Vagina (tissue), 2 donors: ENCODE measurements at regions not wholly inside any gene's neighbourhood (a gene's known extent, or its start where the extent isn't known, plus 50 kb on each side); places are given as distances from the start of the nearest gene placed in this dataset.

Source experiments
- DNase-seq, 2 donors: peaks; one replicate each; pipeline ENCODE4 v3.0.0-alpha.2; 2017; ENCODE audit errors: extremely low spot score in 2 of 2
- H3K27ac ChIP-seq: fragments of 200-600 bp; sonication (generic); one replicate; pipeline ENCODE4 v1.5.1; 2019
- H3K27me3 ChIP-seq: fragments of 200-600 bp; sonication (generic); one replicate; pipeline ENCODE4 v1.5.1; 2019
- H3K36me3 ChIP-seq, 2 donors: fragments of 200-600 bp; sonication (generic); one replicate each; pipeline ENCODE4 v1.5.1; 2017 to 2019
- H3K4me1 ChIP-seq: fragments of 200-600 bp; sonication (generic); one replicate; pipeline ENCODE4 v1.5.1; 2019
- H3K4me3 ChIP-seq, 2 donors: fragments of 200-600 bp; sonication (generic); 1 replicate in 1 of 2; 2 replicates in 1 of 2; pipeline ENCODE4 v1.5.1; 2016 to 2019
- H3K9me3 ChIP-seq: fragments of 200-600 bp; sonication (generic); one replicate; pipeline ENCODE4 v1.5.1; 2019
- POLR2A ChIP-seq, 2 donors: fragments of 450-650 bp; IDR thresholded peaks; one replicate each; pipeline ENCODE4 v1.6.1; 2017; ENCODE audit warnings: antibody characterized with exemption in 2 of 2, mild to moderate bottlenecking in 2 of 2, moderate library complexity in 2 of 2
- POLR2AphosphoS5 ChIP-seq, 2 donors: sonication (generic); formaldehyde crosslinking; IDR thresholded peaks; one replicate each; pipeline ENCODE4 v1.9.0; 2017; ENCODE audit warnings: antibody characterized with exemption in 2 of 2, mild to moderate bottlenecking in 2 of 2, low read depth in 1 of 2; ENCODE audit not compliant: insufficient read depth in 1 of 2
- intact Hi-C: fragments of 100-400 bp; cut with DNase I; formaldehyde crosslinking; loops from one replicate; pipeline ENCODE4 v1.15.1; 2023
- TF ChIP-seq, protein P1 (sequence below), 3 experiments: fragments of 450-650 bp in 2 of 3; fragments of 200-600 bp in 1 of 3; sonication (generic) in 1 of 3; IDR thresholded peaks; one replicate each; pipeline ENCODE4 v1.5.1; 2017 to 2019; ENCODE audit warnings: antibody characterized with exemption in 3 of 3, mild to moderate bottlenecking in 2 of 3, moderate library complexity in 2 of 3

DNA sequence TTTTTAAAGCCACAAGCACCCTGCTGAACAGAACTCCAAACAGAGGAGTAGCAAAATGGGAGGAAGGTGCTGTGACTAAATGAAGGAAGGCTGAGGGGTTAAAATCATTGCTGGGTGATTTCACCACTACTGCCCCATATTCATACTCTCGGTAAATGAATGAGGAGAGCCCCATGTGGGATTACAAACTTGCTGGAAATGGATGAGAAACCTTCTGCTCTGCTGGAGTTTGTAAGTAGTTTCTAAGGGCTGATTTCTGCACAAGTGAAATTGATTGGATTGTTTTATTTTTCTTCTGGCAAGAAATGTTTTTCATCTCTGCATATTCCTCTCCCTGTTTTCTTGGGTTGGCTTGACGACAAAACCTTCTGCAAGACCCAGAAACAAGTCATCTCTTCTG lies 533.5 kb upstream of the MMS22L start:
- Histone ChIP-seq H3K9me3 (no peaks in the 10 kb centered on the region), H3K4me3 (no peak overlapping the region), H3K36me3 (no peaks in the 10 kb centered on the region), H3K4me1 (no peaks in the 10 kb centered on the region), H3K27me3 (no peaks in the 10 kb centered on the region), H3K27ac (no peak overlapping the region)
- intact Hi-C loops, result no loop called here
- TF ChIP-seq POLR2AphosphoS5 (IDR thresholded peaks at IDR 0.05; ENCODE audit: insufficient read depth in 1 of 2, low read depth in 1 of 2), result no peak
- TF ChIP-seq, protein P1, sequence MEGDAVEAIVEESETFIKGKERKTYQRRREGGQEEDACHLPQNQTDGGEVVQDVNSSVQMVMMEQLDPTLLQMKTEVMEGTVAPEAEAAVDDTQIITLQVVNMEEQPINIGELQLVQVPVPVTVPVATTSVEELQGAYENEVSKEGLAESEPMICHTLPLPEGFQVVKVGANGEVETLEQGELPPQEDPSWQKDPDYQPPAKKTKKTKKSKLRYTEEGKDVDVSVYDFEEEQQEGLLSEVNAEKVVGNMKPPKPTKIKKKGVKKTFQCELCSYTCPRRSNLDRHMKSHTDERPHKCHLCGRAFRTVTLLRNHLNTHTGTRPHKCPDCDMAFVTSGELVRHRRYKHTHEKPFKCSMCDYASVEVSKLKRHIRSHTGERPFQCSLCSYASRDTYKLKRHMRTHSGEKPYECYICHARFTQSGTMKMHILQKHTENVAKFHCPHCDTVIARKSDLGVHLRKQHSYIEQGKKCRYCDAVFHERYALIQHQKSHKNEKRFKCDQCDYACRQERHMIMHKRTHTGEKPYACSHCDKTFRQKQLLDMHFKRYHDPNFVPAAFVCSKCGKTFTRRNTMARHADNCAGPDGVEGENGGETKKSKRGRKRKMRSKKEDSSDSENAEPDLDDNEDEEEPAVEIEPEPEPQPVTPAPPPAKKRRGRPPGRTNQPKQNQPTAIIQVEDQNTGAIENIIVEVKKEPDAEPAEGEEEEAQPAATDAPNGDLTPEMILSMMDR (IDR thresholded peaks at IDR 0.05), result no peak
- no peak for TF ChIP-seq POLR2A (IDR thresholded peaks at IDR 0.05)
- no peak for DNase-seq

DNA sequence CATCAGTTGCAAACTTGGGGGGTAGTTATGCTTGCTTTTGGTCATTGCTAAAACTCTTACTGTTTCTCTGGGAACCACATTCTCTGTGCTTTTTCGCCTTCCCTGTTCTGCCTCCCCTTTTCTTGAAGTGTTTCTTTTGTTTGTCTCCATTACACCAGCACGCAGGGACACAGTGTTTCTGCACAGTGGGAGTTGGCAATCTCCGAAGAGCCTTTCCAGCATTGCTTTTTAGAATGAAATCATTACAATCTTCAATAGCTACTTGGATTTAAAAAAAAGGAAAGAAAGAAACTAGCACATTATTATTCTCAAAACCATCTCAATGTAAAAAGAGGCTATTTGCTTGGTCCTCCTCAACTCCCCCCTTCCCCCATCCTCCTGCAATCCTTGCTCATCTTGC lies 536.7 kb upstream of the MMS22L start:
- Histone ChIP-seq H3K4me1 (no peaks in the 10 kb centered on the region), H3K9me3 (no peaks in the 10 kb centered on the region), H3K4me3 (no peak overlapping the region), H3K36me3 (no peaks in the 10 kb centered on the region), H3K27me3 (no peaks in the 10 kb centered on the region), H3K27ac (no peak overlapping the region)
- intact Hi-C loops, result no loop called here
- DNase-seq, result no peak
- no peak for TF ChIP-seq POLR2A (IDR thresholded peaks at IDR 0.05)
- no peak for TF ChIP-seq POLR2AphosphoS5 (IDR thresholded peaks at IDR 0.05; ENCODE audit: insufficient read depth in 1 of 2, low read depth in 1 of 2)
- TF ChIP-seq, protein P1 (IDR thresholded peaks at IDR 0.05), result no peak

DNA sequence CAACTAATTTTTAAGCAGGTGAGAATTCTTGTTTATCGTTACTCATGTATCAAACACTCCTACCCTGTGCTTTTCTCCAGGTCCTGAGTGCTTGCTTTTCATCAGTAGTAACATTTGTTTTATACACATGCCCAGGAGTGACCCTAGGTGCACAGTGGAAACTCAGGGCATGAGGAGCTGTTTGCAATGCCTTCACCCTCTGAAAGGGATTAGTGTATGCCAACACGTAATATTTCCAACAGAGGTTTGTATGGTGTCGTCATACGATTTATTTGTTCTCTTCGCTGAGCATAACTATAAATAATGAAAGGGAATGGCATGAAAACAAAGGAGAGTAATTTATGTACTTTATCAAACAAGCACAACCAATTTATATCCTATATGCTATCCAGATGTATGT lies 537.4 kb upstream of the MMS22L start:
- H3K4me3 ChIP-seq, result no peak overlapping the region
- H3K36me3 ChIP-seq, result no peaks in the 10 kb centered on the region
- H3K4me1 ChIP-seq, result no peaks in the 10 kb centered on the region
- DNase-seq, result no peak
- H3K27me3 ChIP-seq, result no peaks in the 10 kb centered on the region
- TF ChIP-seq, protein P1 (IDR thresholded peaks at IDR 0.05), result no peak
- TF ChIP-seq POLR2A (IDR thresholded peaks at IDR 0.05) (no peak), POLR2AphosphoS5 (IDR thresholded peaks at IDR 0.05; ENCODE audit: insufficient read depth in 1 of 2, low read depth in 1 of 2) (no peak)
- no peak overlapping the region for H3K27ac ChIP-seq
- H3K9me3 ChIP-seq, result no peaks in the 10 kb centered on the region
- intact Hi-C loops, result no loop called here

DNA sequence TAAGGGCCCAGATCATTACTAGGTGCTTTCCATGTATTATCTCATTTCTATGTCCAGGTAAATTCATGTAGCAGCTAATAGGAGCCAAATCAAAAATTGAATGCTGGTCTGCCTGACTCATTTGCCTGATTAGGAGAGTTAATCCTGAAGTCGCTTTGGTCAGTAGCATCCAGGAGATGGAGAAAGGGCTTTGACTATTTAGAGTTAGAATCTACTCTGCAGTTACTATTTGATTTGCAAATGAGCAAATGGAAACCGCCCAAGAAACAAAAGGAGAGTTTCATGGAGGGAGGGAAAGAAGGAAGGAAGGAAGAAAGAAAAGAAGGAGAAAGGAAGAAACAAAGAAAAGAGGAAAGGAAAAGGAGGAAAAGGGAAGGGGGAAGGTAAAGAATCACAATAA lies 539.6 kb upstream of the MMS22L start:
- H3K36me3 ChIP-seq, result no peaks in the 10 kb centered on the region
- no peaks in the 10 kb centered on the region for H3K9me3 ChIP-seq
- DNase-seq, result no peak
- TF ChIP-seq POLR2A (IDR thresholded peaks at IDR 0.05), result no peak
- TF ChIP-seq, protein P1 (IDR thresholded peaks at IDR 0.05), result no peak
- no peak for TF ChIP-seq POLR2AphosphoS5 (IDR thresholded peaks at IDR 0.05; ENCODE audit: insufficient read depth in 1 of 2, low read depth in 1 of 2)
- H3K27me3 ChIP-seq, result no peaks in the 10 kb centered on the region
- no peak overlapping the region for H3K27ac ChIP-seq
- H3K4me3 ChIP-seq, result no peak overlapping the region
- intact Hi-C loops, result no loop called here
- H3K4me1 ChIP-seq, result no peaks in the 10 kb centered on the region

DNA sequence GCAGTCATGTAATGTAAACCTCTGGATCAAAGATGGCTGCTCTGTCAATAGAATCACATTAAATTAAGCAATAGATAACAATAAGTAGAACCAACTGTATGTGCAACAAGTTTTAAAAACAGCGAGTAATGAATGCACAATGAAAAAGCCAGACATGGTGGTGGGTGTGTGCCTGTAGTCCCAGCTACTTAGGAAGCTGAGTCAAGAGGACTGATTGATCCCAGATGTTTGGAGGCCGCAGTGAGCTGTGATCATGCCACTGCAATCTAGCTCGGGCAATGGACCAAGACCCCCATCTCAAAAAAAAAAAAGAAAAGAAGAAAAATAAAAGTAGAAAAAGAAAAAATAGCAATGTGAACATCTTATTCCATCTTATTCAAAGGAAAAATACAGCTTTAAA lies 558.7 kb upstream of the MMS22L start:
- Histone ChIP-seq H3K36me3 (no peaks in the 10 kb centered on the region), H3K27ac (no peak overlapping the region), H3K9me3 (no peaks in the 10 kb centered on the region), H3K4me3 (no peak overlapping the region), H3K27me3 (no peaks in the 10 kb centered on the region), H3K4me1 (no peaks in the 10 kb centered on the region)
- intact Hi-C loops, result no loop called here
- DNase-seq, result no peak
- TF ChIP-seq POLR2A (IDR thresholded peaks at IDR 0.05) (no peak), POLR2AphosphoS5 (IDR thresholded peaks at IDR 0.05; ENCODE audit: insufficient read depth in 1 of 2, low read depth in 1 of 2) (no peak)
- TF ChIP-seq, protein P1 (IDR thresholded peaks at IDR 0.05), result no peak
